A549 (cell line): ENCODE measurements at regions not wholly inside any gene's neighbourhood (a gene's known extent, or its start where the extent isn't known, plus 50 kb on each side); places are given as distances from the start of the nearest gene placed in this dataset.

Experiments used
- ATAC-seq, 2 experiments: fragments of 200-7000 bp in 1 of 2; fragments of >200 bp in 1 of 2; cut with Nextera tagmentation in 1 of 2; cut with Tn5 transposase in 1 of 2; 3 replicates each; pipeline versions ENCODE4 v1.8.0 to v1.9.1; 2018 to 2020; ENCODE audit warnings: mild to moderate bottlenecking in 1 of 2, moderate library complexity in 1 of 2
- CTCF ChIA-PET: fragments of 300-600 bp; sonication (Branson Sonifier 250); formaldehyde crosslinking; extraction: SDS; loops from one replicate; lab custom pipeline; 2021; ENCODE audit warnings: antibody characterized with exemption, inconsistent platforms; lab: Yijun Ruan, JAX
- POLR2A ChIA-PET: fragments of 350-600 bp; formaldehyde crosslinking; extraction: SDS; loops from one replicate; lab custom pipeline; 2021; ENCODE audit warnings: antibody characterized with exemption, inconsistent platforms; lab: Yijun Ruan, JAX
- DNase-seq, 2 experiments: peaks; one replicate each; pipeline versions ENCODE4 v3.0.0 to v3.0.0-alpha.2; 2011 to 2016; ENCODE audit warnings: low read depth in 1 of 2, low spot score in 1 of 2
- FAIRE-seq: peaks from 2 replicates; lab custom pipeline; 2011; peaks lifted over from hg19 to GRCh38; lab: Jason Lieb, UNC
- H3K27ac ChIP-seq, 2 experiments: fragments of >200 bp; sonication (Bioruptor Twin); formaldehyde crosslinking; 3 replicates each; pipeline ENCODE4 v1.5.1; 2016 to 2017
- H3K4me1 ChIP-seq: fragments of >200 bp; sonication (Bioruptor Twin); formaldehyde crosslinking; 3 replicates; pipeline ENCODE4 v1.6.1; 2016
- H3K4me2 ChIP-seq: fragments of >200 bp; sonication (Bioruptor Twin); formaldehyde crosslinking; 3 replicates; pipeline ENCODE4 v1.6.1; 2016
- H3K4me3 ChIP-seq: fragments of >200 bp; sonication (Bioruptor Twin); formaldehyde crosslinking; 3 replicates; pipeline ENCODE4 v1.5.1; 2016
- H3K9me3 ChIP-seq: fragments of >200 bp; sonication (Bioruptor Twin); formaldehyde crosslinking; 3 replicates; pipeline ENCODE4 v1.6.1; 2016
- CBX2 ChIP-seq: fragments of 200-600 bp; sonication (generic); IDR thresholded peaks from 2 replicates; pipeline ENCODE4 v1.6.1; 2016; ENCODE audit warnings: low read depth, mild to moderate bottlenecking, borderline replicate concordance
- CBX8 ChIP-seq: fragments of 200-600 bp; sonication (generic); IDR thresholded peaks from 2 replicates; pipeline ENCODE4 v1.6.1; 2016
- CHD4 ChIP-seq: fragments of 200-600 bp; sonication (generic); IDR thresholded peaks from 2 replicates; pipeline ENCODE4 v1.6.1; 2016; ENCODE audit warnings: antibody characterized with exemption, mild to moderate bottlenecking, borderline replicate concordance
- EHMT2 ChIP-seq: fragments of 200-600 bp; sonication (generic); IDR thresholded peaks from 2 replicates; pipeline ENCODE4 v1.6.1; 2016; ENCODE audit warnings: antibody characterized with exemption, low read depth, mild to moderate bottlenecking, moderate library complexity
- EP300 ChIP-seq, 2 experiments: fragments of >200 bp; sonication (Bioruptor Twin); formaldehyde crosslinking; IDR thresholded peaks; 2 replicates in 1 of 2; 3 replicates in 1 of 2; pipeline ENCODE4 v1.6.1; 2016 to 2017
- ESRRA ChIP-seq: fragments of 150-350 bp; IDR thresholded peaks from 2 replicates; pipeline ENCODE4 v1.6.1; 2014; ENCODE audit warnings: mild to moderate bottlenecking, low read length, borderline replicate concordance
- FOSB ChIP-seq: fragments of 250-450 bp; sonication (Bioruptor Pico); IDR thresholded peaks from 2 replicates; pipeline ENCODE4 v1.5.0; 2020; ENCODE audit warnings: mild to moderate bottlenecking, moderate library complexity
- FOSL2 ChIP-seq, 2 experiments: fragments of 450-650 bp in 1 of 2; fragments of >200 bp in 1 of 2; sonication (Bioruptor Twin) in 1 of 2; formaldehyde crosslinking; IDR thresholded peaks; 2 replicates each; pipeline versions ENCODE4 v1.5.0 to v1.6.1; 2016 to 2020; ENCODE audit warnings: mild to moderate bottlenecking in 1 of 2, moderate library complexity in 1 of 2
- HDAC2 ChIP-seq: fragments of 200-600 bp; sonication (generic); IDR thresholded peaks from 2 replicates; pipeline ENCODE4 v1.6.1; 2016
- HMGXB4 ChIP-seq: fragments of 250-450 bp; sonication (Bioruptor Pico); IDR thresholded peaks from 2 replicates; pipeline ENCODE4 v1.5.0; 2021; ENCODE audit warnings: mild to moderate bottlenecking, moderate library complexity, borderline replicate concordance
- HOXB13 ChIP-seq: fragments of 250-450 bp; sonication (Bioruptor Pico); IDR thresholded peaks from 2 replicates; pipeline ENCODE4 v1.5.0; 2020; ENCODE audit warnings: low read depth, mild to moderate bottlenecking, moderate library complexity
- HOXB5 ChIP-seq: fragments of 250-450 bp; sonication (Bioruptor Pico); IDR thresholded peaks from 2 replicates; pipeline ENCODE4 v1.5.0; 2020; ENCODE audit warnings: mild to moderate bottlenecking, moderate library complexity
- JUN ChIP-seq, 2 experiments: fragments of >200 bp; sonication (Bioruptor Twin); formaldehyde crosslinking; IDR thresholded peaks; 2 replicates in 1 of 2; 3 replicates in 1 of 2; pipeline ENCODE4 v1.6.1; 2016 to 2017
- KDM1A ChIP-seq: fragments of 200-600 bp; sonication (generic); IDR thresholded peaks from 2 replicates; pipeline ENCODE4 v1.6.1; 2016; ENCODE audit warnings: low read depth, mild to moderate bottlenecking
- KDM5A ChIP-seq: fragments of 200-600 bp; sonication (generic); IDR thresholded peaks from 2 replicates; pipeline ENCODE4 v1.6.1; 2016; ENCODE audit warnings: antibody characterized with exemption, mild to moderate bottlenecking
- NFE2L2 ChIP-seq: fragments of 150-350 bp; conservative IDR thresholded peaks from 2 replicates; pipeline ENCODE4 v1.6.1; 2014; ENCODE audit warnings: low read length
- NR3C1 ChIP-seq: fragments of >200 bp; sonication (Bioruptor Twin); formaldehyde crosslinking; IDR thresholded peaks from 3 replicates; pipeline ENCODE4 v1.6.1; 2017
- PHF8 ChIP-seq: fragments of 200-600 bp; sonication (generic); IDR thresholded peaks from 2 replicates; pipeline ENCODE4 v1.6.1; 2016; ENCODE audit warnings: low read depth, mild to moderate bottlenecking, antibody characterized with exemption, moderate library complexity, borderline replicate concordance
- POLR2A ChIP-seq: IDR thresholded peaks from 2 replicates; pipeline ENCODE4 v1.6.1; 2012; ENCODE audit warnings: mild to moderate bottlenecking, low read length
- RARB ChIP-seq: fragments of 250-450 bp; sonication (Bioruptor Pico); IDR thresholded peaks from 2 replicates; pipeline ENCODE4 v1.8.0; 2021; ENCODE audit warnings: mild to moderate bottlenecking, moderate library complexity
- RCOR1 ChIP-seq: fragments of 150-350 bp; IDR thresholded peaks from 2 replicates; pipeline ENCODE4 v1.6.1; 2014; ENCODE audit warnings: antibody characterized with exemption, low read length, low read depth
- RFX5 ChIP-seq: fragments of 450-650 bp; IDR thresholded peaks from 2 replicates; pipeline ENCODE4 v1.7.1; 2014; ENCODE audit warnings: antibody characterized with exemption, mild to moderate bottlenecking, moderate library complexity
- RNF2 ChIP-seq: fragments of 200-600 bp; sonication (generic); IDR thresholded peaks from 2 replicates; pipeline ENCODE4 v1.6.1; 2016; ENCODE audit warnings: low read depth, mild to moderate bottlenecking, antibody characterized with exemption, moderate library complexity, borderline replicate concordance
- SREBF2 ChIP-seq: fragments of 450-650 bp; IDR thresholded peaks from 2 replicates; pipeline ENCODE4 v1.6.1; 2014; ENCODE audit warnings: mild to moderate bottlenecking, moderate library complexity
- TP53 ChIP-seq: fragments of 250-450 bp; sonication (Bioruptor Pico); IDR thresholded peaks from 2 replicates; pipeline ENCODE4 v1.5.0; 2021; ENCODE audit warnings: mild to moderate bottlenecking, moderate library complexity
- USF2 ChIP-seq: fragments of 450-650 bp; IDR thresholded peaks from 2 replicates; pipeline ENCODE4 v1.6.1; 2014; ENCODE audit warnings: antibody characterized with exemption
- ZC3H11A ChIP-seq: fragments of 450-650 bp; IDR thresholded peaks from 2 replicates; pipeline ENCODE4 v1.6.1; 2014; ENCODE audit warnings: antibody characterized with exemption, mild to moderate bottlenecking
- ZNF302 ChIP-seq: fragments of 250-450 bp; sonication (Bioruptor Pico); IDR thresholded peaks from 2 replicates; pipeline ENCODE4 v1.9.0; 2021; ENCODE audit warnings: inconsistent platforms, mild to moderate bottlenecking, moderate library complexity
- ZSCAN20 ChIP-seq: fragments of 250-450 bp; sonication (Bioruptor Pico); IDR thresholded peaks from 2 replicates; pipeline ENCODE4 v1.8.0; 2022; ENCODE audit warnings: mild to moderate bottlenecking, moderate library complexity
- WGBS: methylation state at CpG from one replicate; pipeline ENCODE4 v1.1.6; 2017; ENCODE audit errors: missing lambda C conversion rate; 5-methylcytosine and 5-hydroxymethylcytosine counted together

GRCh38 chr5:13510616-13511015 is 433.9 kb downstream of the DNAH5 start:
- Histone ChIP-seq H3K4me3 (no peak overlapping the region), H3K27ac (no peak overlapping the region), H3K4me1 (no peaks in the 10 kb centered on the region), H3K9me3 (no peaks in the 10 kb centered on the region), H3K4me2 (no peak overlapping the region)
- ChIA-PET POLR2A (no interaction called here), CTCF (no interaction called here)
- WGBS = 4% methylated on average over 4 of the region's 4 CpGs
- FAIRE-seq = no peak
- no peak for DNase-seq
- no peak for ATAC-seq
- TF ChIP-seq KDM5A = no peak
- no peak for TF ChIP-seq RNF2
- no peak for TF ChIP-seq EHMT2
- TF ChIP-seq ESRRA = no peak
- TF ChIP-seq TP53 (CRISPR knock-in tag) = no peak
- no peak for TF ChIP-seq USF2
- TF ChIP-seq EP300 (IDR thresholded peaks at IDR 0.05) = no peak
- no peak for TF ChIP-seq HOXB5 (CRISPR knock-in tag)
- TF ChIP-seq HOXB13 (CRISPR knock-in tag) = no peak
- TF ChIP-seq, all 56 proteins: peak for 0

GRCh38 chr5:13508559-13508958 is 435.9 kb downstream of the DNAH5 start:
- DNase-seq (no peak), FAIRE-seq (no peak), ATAC-seq (no peak)
- POLR2A ChIA-PET = no interaction called here
- no peak overlapping the region for H3K4me3 ChIP-seq
- TF ChIP-seq ZC3H11A = no peak
- no peak for TF ChIP-seq KDM5A
- no peak for TF ChIP-seq FOSL2 (IDR thresholded peaks at IDR 0.05)
- no peak for TF ChIP-seq FOSL2 (CRISPR knock-in tag; IDR thresholded peaks at IDR 0.05)
- CTCF ChIA-PET = no interaction called here
- no peaks in the 10 kb centered on the region for H3K4me1 ChIP-seq
- no peak overlapping the region for H3K27ac ChIP-seq
- no peak overlapping the region for H3K4me2 ChIP-seq
- no peaks in the 10 kb centered on the region for H3K9me3 ChIP-seq
- WGBS = 2% methylated on average over 2 of the region's 2 CpGs

- ChIA-PET CTCF (no interaction called here), POLR2A (no interaction called here)
- no peaks in the 10 kb centered on the region for H3K4me1 ChIP-seq
- no peak overlapping the region for H3K4me3 ChIP-seq
- FAIRE-seq (no peak), ATAC-seq (no peak), DNase-seq (no peak)
- TF ChIP-seq ZNF302 (CRISPR knock-in tag) (no peak), HMGXB4 (CRISPR knock-in tag) (no peak), KDM1A (no peak), EP300 (IDR thresholded peaks at IDR 0.05) (no peak), CHD4 (no peak), PHF8 (no peak), FOSB (CRISPR knock-in tag) (no peak)
- 72% methylated on average over 1 of the region's 1 CpG for WGBS
- no peak overlapping the region for H3K4me2 ChIP-seq
- no peak overlapping the region for H3K27ac ChIP-seq
- no peaks in the 10 kb centered on the region for H3K9me3 ChIP-seq
These were observed 439.2 kb downstream of the DNAH5 start for GRCh38 chr5:13505326-13505725.

GRCh38 chr5:13503017-13503416 is 441.5 kb downstream of the DNAH5 start:
- TF ChIP-seq RARB (CRISPR knock-in tag) (no peak), SREBF2 (no peak), CBX2 (no peak), HDAC2 (no peak), CBX8 (no peak), ZSCAN20 (CRISPR knock-in tag) (no peak), POLR2A (no peak), FOSL2 (IDR thresholded peaks at IDR 0.05) (no peak), FOSL2 (CRISPR knock-in tag; IDR thresholded peaks at IDR 0.05) (no peak), CHD4 (no peak), NR3C1 (no peak), ESRRA (no peak), RFX5 (no peak), RCOR1 (no peak), JUN (IDR thresholded peaks at IDR 0.05) (no peak), KDM1A (no peak), USF2 (no peak), NFE2L2 (no peak)
- no peaks in the 10 kb centered on the region for H3K4me1 ChIP-seq
- WGBS = 7% methylated on average over 2 of the region's 2 CpGs
- H3K27ac ChIP-seq = no peak overlapping the region
- POLR2A ChIA-PET = no interaction called here
- CTCF ChIA-PET = interaction anchor here (0.7 kb wide), 1 partner anchor 22 kb away, joined by 3 read pairs; no protein-coding TSS in a partner anchor
- H3K4me3 ChIP-seq = no peak overlapping the region
- H3K4me2 ChIP-seq = no peak overlapping the region
- FAIRE-seq (no peak), DNase-seq (no peak), ATAC-seq (no peak)
- no peaks in the 10 kb centered on the region for H3K9me3 ChIP-seq
